ENCODE measurements at regions not wholly inside any gene's neighbourhood (a gene's known extent, or its start where the extent isn't known, plus 50 kb on each side); places are given as distances from the start of the nearest gene placed in this dataset.
"Not testable (repeated sequence)": the region's sequence is repeated elsewhere in the genome, so short reads cannot be mapped to it uniquely, and the experiment has no call there.

- H3K4me3 ChIP-seq (ENCODE audit: low read depth, low read length): no peak overlapping the region
- no peak for DNase-seq (ENCODE audit: low read depth)
- TF ChIP-seq CTCF (IDR thresholded peaks at IDR 0.05; ENCODE audit: low read depth, low read length, missing control alignments): no peak
- in situ Hi-C loops (cut with HindIII; ENCODE audit: low sequenced_read_pairs): no loop called here
Measured at GRCh38 chr1:244773513-244773912, 61.9 kb upstream of the COX20 start.

- DNase-seq (ENCODE audit: low read depth); in situ Hi-C loops (cut with HindIII; ENCODE audit: low sequenced_read_pairs); H3K4me3 ChIP-seq (ENCODE audit: low read depth, low read length): not testable (repeated sequence)
Measured at GRCh38 chr1:244776783-244777182, 58.7 kb upstream of the COX20 start.

GRCh38 chr1:244778344-244778743 is 57.1 kb upstream of the COX20 start:
- in situ Hi-C loops (cut with HindIII; ENCODE audit: low sequenced_read_pairs): no loop called here
- peak; percentile 57 for DNase-seq (ENCODE audit: low read depth)
- TF ChIP-seq CTCF (IDR thresholded peaks at IDR 0.05; ENCODE audit: low read depth, low read length, missing control alignments): no peak

GRCh38 chr1:244779410-244779809 is 56.0 kb upstream of the COX20 start:
- in situ Hi-C loops (cut with HindIII; ENCODE audit: low sequenced_read_pairs): no loop called here
- no peak for DNase-seq (ENCODE audit: low read depth)
- no peak overlapping the region for H3K4me3 ChIP-seq (ENCODE audit: low read depth, low read length)

More at GRCh38 chr1:244778344-244778743, 57.1 kb upstream of the COX20 start:
- no peak overlapping the region for H3K4me3 ChIP-seq (ENCODE audit: low read depth, low read length)

GRCh38 chr1:244780311-244780710 is 55.1 kb upstream of the COX20 start:
- no peak for TF ChIP-seq CTCF (IDR thresholded peaks at IDR 0.05; ENCODE audit: low read depth, low read length, missing control alignments)
- H3K4me3 ChIP-seq (ENCODE audit: low read depth, low read length): no peak overlapping the region
- in situ Hi-C loops (cut with HindIII; ENCODE audit: low sequenced_read_pairs): no loop called here
- DNase-seq (ENCODE audit: low read depth): no peak

More at GRCh38 chr1:244779410-244779809, 56.0 kb upstream of the COX20 start:
- TF ChIP-seq CTCF (IDR thresholded peaks at IDR 0.05; ENCODE audit: low read depth, low read length, missing control alignments): no peak

GRCh38 chr1:244782056-244782455 is 53.4 kb upstream of the COX20 start:
- no peak overlapping the region for H3K4me3 ChIP-seq (ENCODE audit: low read depth, low read length)
- no peak for TF ChIP-seq CTCF (IDR thresholded peaks at IDR 0.05; ENCODE audit: low read depth, low read length, missing control alignments)
- no peak for DNase-seq (ENCODE audit: low read depth)
- in situ Hi-C loops (cut with HindIII; ENCODE audit: low sequenced_read_pairs): no loop called here

GRCh38 chr1:244783138-244783537 is 52.3 kb upstream of the COX20 start:
- in situ Hi-C loops (cut with HindIII; ENCODE audit: low sequenced_read_pairs): no loop called here
- DNase-seq (ENCODE audit: low read depth): no peak
- H3K4me3 ChIP-seq (ENCODE audit: low read depth, low read length): no peak overlapping the region
- no peak for TF ChIP-seq CTCF (IDR thresholded peaks at IDR 0.05; ENCODE audit: low read depth, low read length, missing control alignments)

All from astrocyte of the cerebellum (primary cell).